ENCODE measurements at regions not wholly inside any gene's neighbourhood (a gene's known extent, or its start where the extent isn't known, plus 50 kb on each side); places are given as distances from the start of the nearest gene placed in this dataset.
A peak's percentile ranks its signal among the peaks of the same experiment; 100 is the strongest.

DNA sequence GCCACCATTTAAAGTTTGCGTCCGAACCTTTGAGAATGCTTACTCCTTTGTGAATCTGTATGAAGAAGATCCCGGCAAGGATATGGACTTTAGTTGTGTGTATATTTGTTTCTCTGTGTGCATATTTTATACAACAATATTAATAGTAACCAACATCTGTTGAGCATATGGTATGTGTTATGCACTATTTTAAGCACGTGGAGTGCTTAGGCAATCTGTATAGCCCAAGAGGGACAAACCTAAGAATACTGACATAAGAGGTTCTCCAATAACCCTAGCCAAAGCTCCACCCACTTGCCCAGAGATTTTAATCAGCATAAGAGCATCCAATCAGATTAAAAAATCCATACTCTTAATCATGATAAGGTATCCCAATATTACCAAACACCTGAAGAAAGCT lies 92.7 kb downstream of the MAB21L3 start (continued):
- TF ChIP-seq, protein P1, sequence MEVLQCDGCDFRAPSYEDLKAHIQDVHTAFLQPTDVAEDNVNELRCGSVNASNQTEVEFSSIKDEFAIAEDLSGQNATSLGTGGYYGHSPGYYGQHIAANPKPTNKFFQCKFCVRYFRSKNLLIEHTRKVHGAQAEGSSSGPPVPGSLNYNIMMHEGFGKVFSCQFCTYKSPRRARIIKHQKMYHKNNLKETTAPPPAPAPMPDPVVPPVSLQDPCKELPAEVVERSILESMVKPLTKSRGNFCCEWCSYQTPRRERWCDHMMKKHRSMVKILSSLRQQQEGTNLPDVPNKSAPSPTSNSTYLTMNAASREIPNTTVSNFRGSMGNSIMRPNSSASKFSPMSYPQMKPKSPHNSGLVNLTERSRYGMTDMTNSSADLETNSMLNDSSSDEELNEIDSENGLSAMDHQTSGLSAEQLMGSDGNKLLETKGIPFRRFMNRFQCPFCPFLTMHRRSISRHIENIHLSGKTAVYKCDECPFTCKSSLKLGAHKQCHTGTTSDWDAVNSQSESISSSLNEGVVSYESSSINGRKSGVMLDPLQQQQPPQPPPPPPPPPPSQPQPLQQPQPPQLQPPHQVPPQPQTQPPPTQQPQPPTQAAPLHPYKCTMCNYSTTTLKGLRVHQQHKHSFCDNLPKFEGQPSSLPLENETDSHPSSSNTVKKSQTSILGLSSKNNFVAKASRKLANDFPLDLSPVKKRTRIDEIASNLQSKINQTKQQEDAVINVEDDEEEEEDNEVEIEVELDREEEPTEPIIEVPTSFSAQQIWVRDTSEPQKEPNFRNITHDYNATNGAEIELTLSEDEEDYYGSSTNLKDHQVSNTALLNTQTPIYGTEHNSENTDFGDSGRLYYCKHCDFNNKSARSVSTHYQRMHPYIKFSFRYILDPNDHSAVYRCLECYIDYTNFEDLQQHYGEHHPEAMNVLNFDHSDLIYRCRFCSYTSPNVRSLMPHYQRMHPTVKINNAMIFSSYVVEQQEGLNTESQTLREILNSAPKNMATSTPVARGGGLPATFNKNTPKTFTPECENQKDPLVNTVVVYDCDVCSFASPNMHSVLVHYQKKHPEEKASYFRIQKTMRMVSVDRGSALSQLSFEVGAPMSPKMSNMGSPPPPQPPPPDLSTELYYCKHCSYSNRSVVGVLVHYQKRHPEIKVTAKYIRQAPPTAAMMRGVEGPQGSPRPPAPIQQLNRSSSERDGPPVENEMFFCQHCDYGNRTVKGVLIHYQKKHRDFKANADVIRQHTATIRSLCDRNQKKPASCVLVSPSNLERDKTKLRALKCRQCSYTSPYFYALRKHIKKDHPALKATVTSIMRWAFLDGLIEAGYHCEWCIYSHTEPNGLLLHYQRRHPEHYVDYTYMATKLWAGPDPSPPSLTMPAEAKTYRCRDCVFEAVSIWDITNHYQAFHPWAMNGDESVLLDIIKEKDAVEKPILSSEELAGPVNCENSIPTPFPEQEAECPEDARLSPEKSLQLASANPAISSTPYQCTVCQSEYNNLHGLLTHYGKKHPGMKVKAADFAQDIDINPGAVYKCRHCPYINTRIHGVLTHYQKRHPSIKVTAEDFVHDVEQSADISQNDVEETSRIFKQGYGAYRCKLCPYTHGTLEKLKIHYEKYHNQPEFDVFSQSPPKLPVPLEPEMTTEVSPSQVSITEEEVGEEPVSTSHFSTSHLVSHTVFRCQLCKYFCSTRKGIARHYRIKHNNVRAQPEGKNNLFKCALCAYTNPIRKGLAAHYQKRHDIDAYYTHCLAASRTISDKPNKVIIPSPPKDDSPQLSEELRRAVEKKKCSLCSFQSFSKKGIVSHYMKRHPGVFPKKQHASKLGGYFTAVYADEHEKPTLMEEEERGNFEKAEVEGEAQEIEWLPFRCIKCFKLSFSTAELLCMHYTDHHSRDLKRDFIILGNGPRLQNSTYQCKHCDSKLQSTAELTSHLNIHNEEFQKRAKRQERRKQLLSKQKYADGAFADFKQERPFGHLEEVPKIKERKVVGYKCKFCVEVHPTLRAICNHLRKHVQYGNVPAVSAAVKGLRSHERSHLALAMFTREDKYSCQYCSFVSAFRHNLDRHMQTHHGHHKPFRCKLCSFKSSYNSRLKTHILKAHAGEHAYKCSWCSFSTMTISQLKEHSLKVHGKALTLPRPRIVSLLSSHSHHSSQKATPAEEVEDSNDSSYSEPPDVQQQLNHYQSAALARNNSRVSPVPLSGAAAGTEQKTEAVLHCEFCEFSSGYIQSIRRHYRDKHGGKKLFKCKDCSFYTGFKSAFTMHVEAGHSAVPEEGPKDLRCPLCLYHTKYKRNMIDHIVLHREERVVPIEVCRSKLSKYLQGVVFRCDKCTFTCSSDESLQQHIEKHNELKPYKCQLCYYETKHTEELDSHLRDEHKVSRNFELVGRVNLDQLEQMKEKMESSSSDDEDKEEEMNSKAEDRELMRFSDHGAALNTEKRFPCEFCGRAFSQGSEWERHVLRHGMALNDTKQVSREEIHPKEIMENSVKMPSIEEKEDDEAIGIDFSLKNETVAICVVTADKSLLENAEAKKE (CRISPR knock-in tag; IDR thresholded peaks at IDR 0.05), result no peak
- TF ChIP-seq NANOG (IDR thresholded peaks at IDR 0.05; ENCODE audit: borderline replicate concordance), result no peak
- no peak for TF ChIP-seq CREB1 (CRISPR knock-in tag; IDR thresholded peaks at IDR 0.05; ENCODE audit: low read depth)

DNA sequence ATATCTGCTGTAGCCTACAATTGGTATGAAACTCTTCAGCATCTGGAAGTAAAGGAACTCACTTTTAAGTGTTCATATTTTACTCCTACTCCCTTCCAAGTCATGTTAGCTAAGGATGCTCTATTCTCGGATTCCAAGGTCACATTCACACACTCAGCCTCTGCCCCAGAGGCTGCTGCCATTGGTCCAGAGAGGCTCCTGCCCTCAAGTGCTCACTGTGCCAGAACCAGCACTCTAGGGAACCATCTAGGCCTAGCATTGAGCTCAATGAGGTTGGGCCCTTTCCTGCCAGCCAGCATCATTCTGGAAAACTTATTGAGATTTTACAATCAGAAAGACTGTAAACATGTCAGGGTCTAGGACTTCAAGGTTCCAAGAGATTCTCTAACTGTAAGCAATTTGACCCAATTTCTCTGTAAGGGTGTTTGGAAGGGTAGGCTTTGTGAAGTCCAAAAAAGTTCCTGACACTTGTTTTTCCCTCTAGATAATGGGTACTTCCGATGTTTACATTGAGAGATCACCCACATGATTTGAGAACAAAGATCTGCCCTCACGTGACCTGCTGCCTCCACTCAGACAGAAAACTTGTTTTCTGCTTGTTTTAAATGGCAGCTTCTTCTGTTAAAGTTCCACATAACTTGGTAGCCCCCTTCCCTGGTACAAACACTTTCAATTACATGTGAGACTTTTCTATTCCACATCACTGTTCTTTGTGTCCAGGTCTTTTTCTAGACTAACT lies 94.9 kb downstream of the MAB21L3 start:
- peaks cover 3% of the 10 kb centered on the region for H3K27me3 Mint-ChIP-seq (ENCODE audit: insufficient read depth, low read depth, poor library complexity)
- ATAC-seq (no peak), DNase-seq (ENCODE audit: low spot score) (no peak)
- Histone ChIP-seq H2AFZ (0 out of 2 replicates have a peak overlapping the region, but pooled peaks have one; percentile 72), H3K27ac (ENCODE audit: low read depth) (no peak overlapping the region), H3K4me1 (ENCODE audit: insufficient read depth) (no peaks in the 10 kb centered on the region), H3K27me3 (ENCODE audit: insufficient read depth) (no peaks in the 10 kb centered on the region), H3F3A (replicated peaks; ENCODE audit: low read depth) (no peaks in the 10 kb centered on the region), H3K36me3 (ENCODE audit: insufficient read depth) (no peaks in the 10 kb centered on the region), H3K9me2 (ENCODE audit: insufficient read depth) (0 out of 2 replicates have a peak, but pooled peaks cover 6% of the 10 kb centered on the region), H4K20me1 (replicated peaks; ENCODE audit: insufficient read depth) (no peaks in the 10 kb centered on the region), H3K4me2 (no peak overlapping the region), H3K4me3 (no peak overlapping the region), H3K79me2 (replicated peaks; ENCODE audit: insufficient read depth) (no peaks in the 10 kb centered on the region)
- H3K4me1 Mint-ChIP-seq, result no peaks in the 10 kb centered on the region
- H3K4me3 Mint-ChIP-seq, result no peak overlapping the region
- H3K9me3 Mint-ChIP-seq, result no peaks in the 10 kb centered on the region
- H3K27ac Mint-ChIP-seq, result no peak overlapping the region
- H3K36me3 Mint-ChIP-seq (ENCODE audit: low read depth), result no peaks in the 10 kb centered on the region
- TF ChIP-seq CREB1 (CRISPR knock-in tag; IDR thresholded peaks at IDR 0.05; ENCODE audit: low read depth) (no peak), NANOG (IDR thresholded peaks at IDR 0.05; ENCODE audit: borderline replicate concordance) (no peak), EZH2 (IDR thresholded peaks at IDR 0.05; ENCODE audit: low read depth, unreplicated experiment) (no peak), ZNF331 (CRISPR knock-in tag; IDR thresholded peaks at IDR 0.05; ENCODE audit: low read depth) (no peak), POLR2AphosphoS5 (IDR thresholded peaks at IDR 0.05; ENCODE audit: low read depth) (no peak), JUNB (IDR thresholded peaks at IDR 0.05; ENCODE audit: unreplicated experiment) (no peak), ZNF114 (CRISPR knock-in tag; IDR thresholded peaks at IDR 0.05) (no peak)
- TF ChIP-seq, protein P2, sequence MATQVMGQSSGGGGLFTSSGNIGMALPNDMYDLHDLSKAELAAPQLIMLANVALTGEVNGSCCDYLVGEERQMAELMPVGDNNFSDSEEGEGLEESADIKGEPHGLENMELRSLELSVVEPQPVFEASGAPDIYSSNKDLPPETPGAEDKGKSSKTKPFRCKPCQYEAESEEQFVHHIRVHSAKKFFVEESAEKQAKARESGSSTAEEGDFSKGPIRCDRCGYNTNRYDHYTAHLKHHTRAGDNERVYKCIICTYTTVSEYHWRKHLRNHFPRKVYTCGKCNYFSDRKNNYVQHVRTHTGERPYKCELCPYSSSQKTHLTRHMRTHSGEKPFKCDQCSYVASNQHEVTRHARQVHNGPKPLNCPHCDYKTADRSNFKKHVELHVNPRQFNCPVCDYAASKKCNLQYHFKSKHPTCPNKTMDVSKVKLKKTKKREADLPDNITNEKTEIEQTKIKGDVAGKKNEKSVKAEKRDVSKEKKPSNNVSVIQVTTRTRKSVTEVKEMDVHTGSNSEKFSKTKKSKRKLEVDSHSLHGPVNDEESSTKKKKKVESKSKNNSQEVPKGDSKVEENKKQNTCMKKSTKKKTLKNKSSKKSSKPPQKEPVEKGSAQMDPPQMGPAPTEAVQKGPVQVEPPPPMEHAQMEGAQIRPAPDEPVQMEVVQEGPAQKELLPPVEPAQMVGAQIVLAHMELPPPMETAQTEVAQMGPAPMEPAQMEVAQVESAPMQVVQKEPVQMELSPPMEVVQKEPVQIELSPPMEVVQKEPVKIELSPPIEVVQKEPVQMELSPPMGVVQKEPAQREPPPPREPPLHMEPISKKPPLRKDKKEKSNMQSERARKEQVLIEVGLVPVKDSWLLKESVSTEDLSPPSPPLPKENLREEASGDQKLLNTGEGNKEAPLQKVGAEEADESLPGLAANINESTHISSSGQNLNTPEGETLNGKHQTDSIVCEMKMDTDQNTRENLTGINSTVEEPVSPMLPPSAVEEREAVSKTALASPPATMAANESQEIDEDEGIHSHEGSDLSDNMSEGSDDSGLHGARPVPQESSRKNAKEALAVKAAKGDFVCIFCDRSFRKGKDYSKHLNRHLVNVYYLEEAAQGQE (IDR thresholded peaks at IDR 0.05; ENCODE audit: unreplicated experiment), result no peak
- TF ChIP-seq, protein P3, sequence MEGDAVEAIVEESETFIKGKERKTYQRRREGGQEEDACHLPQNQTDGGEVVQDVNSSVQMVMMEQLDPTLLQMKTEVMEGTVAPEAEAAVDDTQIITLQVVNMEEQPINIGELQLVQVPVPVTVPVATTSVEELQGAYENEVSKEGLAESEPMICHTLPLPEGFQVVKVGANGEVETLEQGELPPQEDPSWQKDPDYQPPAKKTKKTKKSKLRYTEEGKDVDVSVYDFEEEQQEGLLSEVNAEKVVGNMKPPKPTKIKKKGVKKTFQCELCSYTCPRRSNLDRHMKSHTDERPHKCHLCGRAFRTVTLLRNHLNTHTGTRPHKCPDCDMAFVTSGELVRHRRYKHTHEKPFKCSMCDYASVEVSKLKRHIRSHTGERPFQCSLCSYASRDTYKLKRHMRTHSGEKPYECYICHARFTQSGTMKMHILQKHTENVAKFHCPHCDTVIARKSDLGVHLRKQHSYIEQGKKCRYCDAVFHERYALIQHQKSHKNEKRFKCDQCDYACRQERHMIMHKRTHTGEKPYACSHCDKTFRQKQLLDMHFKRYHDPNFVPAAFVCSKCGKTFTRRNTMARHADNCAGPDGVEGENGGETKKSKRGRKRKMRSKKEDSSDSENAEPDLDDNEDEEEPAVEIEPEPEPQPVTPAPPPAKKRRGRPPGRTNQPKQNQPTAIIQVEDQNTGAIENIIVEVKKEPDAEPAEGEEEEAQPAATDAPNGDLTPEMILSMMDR (conservative IDR thresholded peaks at IDR 0.05; ENCODE audit: low read depth in 2 of 2), result no peak
